GM12878 (cell line): ENCODE measurements at regions not wholly inside any gene's neighbourhood (a gene's known extent, or its start where the extent isn't known, plus 50 kb on each side); places are given as distances from the start of the nearest gene placed in this dataset.

Source experiments
- ATAC-seq: fragments of 200-7000 bp; cut with Tn5 transposase; 3 replicates; pipeline ENCODE4 v1.9.1; 2020; ENCODE audit warnings: mild to moderate bottlenecking, moderate library complexity
- BruUV-seq: library from RNA; stranded (reverse); fragments of 400-500 nt; replicated peaks from 2 replicates; lab custom pipeline; 2021; lab: Mats Ljungman, UMichigan
- CTCF ChIA-PET: fragments of 300-600 bp; sonication (Branson Sonifier 250); formaldehyde crosslinking; extraction: SDS; loops from one replicate; lab custom pipeline; 2021; ENCODE audit warnings: inconsistent platforms; lab: Yijun Ruan, JAX
- POLR2A ChIA-PET: fragments of 350-600 bp; formaldehyde crosslinking; extraction: SDS; loops from one replicate; lab custom pipeline; 2021; ENCODE audit warnings: inconsistent platforms; lab: Charles Lee
- RAD21 ChIA-PET: fragments of 300-600 bp; sonication (Branson Sonifier 250); formaldehyde crosslinking; loops from one replicate; lab custom pipeline; 2023; ENCODE audit warnings: antibody characterized with exemption; ENCODE audit not compliant: unreplicated experiment; lab: Charles Lee
- SMC1A ChIA-PET: fragments of 300-600 bp; sonication (Branson Sonifier 250); formaldehyde crosslinking; loops from one replicate; lab custom pipeline; 2023; ENCODE audit not compliant: unreplicated experiment, uncharacterized antibody; lab: Charles Lee
- DNase-seq: peaks from one replicate; pipeline ENCODE4 v3.0.0-alpha.2; 2011; ENCODE audit warnings: low read depth, low spot score
- FAIRE-seq: peaks from 3 replicates; lab custom pipeline; 2011; peaks lifted over from hg19 to GRCh38; lab: Jason Lieb, UNC
- H2AFZ ChIP-seq: 2 replicates; pipeline ENCODE4 v1.6.0; 2011; ENCODE audit warnings: low read depth, low read length, control low read depth; ENCODE audit not compliant: control insufficient read depth
- H3K27ac ChIP-seq: 2 replicates; pipeline ENCODE4 v1.5.1; 2011; ENCODE audit warnings: control low read depth; ENCODE audit not compliant: control insufficient read depth, insufficient read depth
- H3K27me3 ChIP-seq, 2 experiments: replicated peaks in 1 of 2; 2 replicates each; pipeline versions ENCODE4 v1.6.0 to v1.6.1; 2011; ENCODE audit warnings: low read length in 1 of 2; ENCODE audit not compliant: control insufficient read depth in 2 of 2, insufficient read depth in 2 of 2
- H3K36me3 ChIP-seq, 2 experiments: 2 replicates each; pipeline ENCODE4 v1.5.1; 2011; ENCODE audit warnings: low read length in 1 of 2; ENCODE audit not compliant: control insufficient read depth in 2 of 2, insufficient read depth in 2 of 2
- H3K4me1 ChIP-seq: 2 replicates; pipeline ENCODE4 v1.6.1; 2011; ENCODE audit warnings: mild to moderate bottlenecking, low read length, moderate library complexity, mixed read lengths; ENCODE audit not compliant: control insufficient read depth, insufficient read depth
- H3K4me2 ChIP-seq: 2 replicates; pipeline ENCODE4 v1.6.0; 2011; ENCODE audit warnings: control low read depth; ENCODE audit not compliant: control insufficient read depth, insufficient read depth
- H3K4me3 ChIP-seq: fragments of 200-600 bp; sonication (generic); 2 replicates; pipeline ENCODE4 v1.5.1; 2016
- H3K79me2 ChIP-seq: 2 replicates; pipeline ENCODE4 v1.6.0; 2011; ENCODE audit warnings: low read length; ENCODE audit not compliant: control insufficient read depth, insufficient read depth
- H3K9ac ChIP-seq: 2 replicates; pipeline ENCODE4 v1.8.0; 2011; ENCODE audit warnings: low read length, control low read depth, mixed read lengths; ENCODE audit not compliant: control insufficient read depth, insufficient read depth
- H3K9me3 ChIP-seq: replicated peaks from 3 replicates; pipeline ENCODE4 v1.5.1; 2011; ENCODE audit warnings: mild to moderate bottlenecking, low read length; ENCODE audit not compliant: control insufficient read depth, insufficient read depth
- H4K20me1 ChIP-seq: 2 replicates; pipeline ENCODE4 v1.6.0; 2011; ENCODE audit not compliant: control insufficient read depth, insufficient read depth
- ATF7 ChIP-seq: fragments of 450-650 bp; IDR thresholded peaks from 2 replicates; pipeline ENCODE4 v1.6.1; 2016; ENCODE audit warnings: low read depth, mild to moderate bottlenecking
- CREB1 ChIP-seq: IDR thresholded peaks from 2 replicates; pipeline ENCODE4 v1.6.1; 2012; ENCODE audit warnings: low read depth, mild to moderate bottlenecking, inconsistent platforms
- CREM ChIP-seq: IDR thresholded peaks from 2 replicates; pipeline ENCODE4 v1.6.1; 2014; ENCODE audit warnings: antibody characterized with exemption, low read depth
- EED ChIP-seq: sonication (generic); IDR thresholded peaks from 2 replicates; pipeline ENCODE4 v1.6.1; 2016; ENCODE audit warnings: antibody characterized with exemption, low read depth
- HDGF ChIP-seq: fragments of 450-650 bp; IDR thresholded peaks from 2 replicates; pipeline ENCODE4 v1.6.1; 2016; ENCODE audit warnings: antibody characterized with exemption
- KAT2A ChIP-seq: conservative IDR thresholded peaks from 2 replicates; pipeline ENCODE4 v1.6.1; 2011; ENCODE audit warnings: low read depth, low read length; ENCODE audit not compliant: control insufficient read depth
- KLF5 ChIP-seq: fragments of 450-650 bp; IDR thresholded peaks from 2 replicates; pipeline ENCODE4 v1.6.1; 2014; ENCODE audit warnings: mild to moderate bottlenecking; ENCODE audit not compliant: partially characterized antibody
- SMAD5 ChIP-seq: IDR thresholded peaks from 2 replicates; pipeline ENCODE4 v1.6.1; 2016; ENCODE audit warnings: antibody characterized with exemption, low read depth
- SMARCA5 ChIP-seq: fragments of 450-650 bp; IDR thresholded peaks from 2 replicates; pipeline ENCODE4 v1.6.1; 2017; ENCODE audit warnings: mild to moderate bottlenecking
- SP1 ChIP-seq: IDR thresholded peaks from one replicate; pipeline ENCODE4 v1.6.1; 2011; ENCODE audit warnings: low read depth, low read length
- USF1 ChIP-seq: IDR thresholded peaks from 2 replicates; pipeline ENCODE4 v1.6.1; 2011; ENCODE audit warnings: borderline replicate concordance, low read depth, mild to moderate bottlenecking, moderate library complexity, mixed read lengths, low read length; ENCODE audit not compliant: insufficient read depth; ENCODE audit errors: extremely low read length
- ZNF217 ChIP-seq: fragments of 450-650 bp; IDR thresholded peaks from 2 replicates; pipeline ENCODE4 v1.6.1; 2017; ENCODE audit warnings: antibody characterized with exemption, mild to moderate bottlenecking
- WGBS: methylation state at CpG from one replicate; pipeline ENCODE4 v1.1.6; 2016; ENCODE audit warnings: low lambda C conversion rate; ENCODE audit not compliant: insufficient replicate concordance, insufficient coverage; ENCODE audit errors: missing lambda C conversion rate; 5-methylcytosine and 5-hydroxymethylcytosine counted together
- in situ Hi-C: fragments of 300-500 bp; cut with MboI; formaldehyde crosslinking; loops from 9 replicates; pipeline ENCODE4 v1.14.3; 2018; ENCODE audit warnings: mixed read lengths
- intact Hi-C: fragments of 100-400 bp; cut with micrococcal nuclease; formaldehyde crosslinking; loops from one replicate; pipeline ENCODE4 v1.14.2; 2022; ENCODE audit not compliant: unreplicated experiment
- TF ChIP-seq, protein P1 (sequence below): fragments of 450-650 bp; IDR thresholded peaks from 2 replicates; pipeline ENCODE4 v1.6.1; 2017; ENCODE audit warnings: mild to moderate bottlenecking, low read depth, inconsistent platforms; ENCODE audit not compliant: poor library complexity, severe bottlenecking

GRCh38 chr1:96418969-96419368 is 302.6 kb upstream of the PTBP2 start:
- 65% methylated on average over 6 of the region's 6 CpGs for WGBS
- H2AFZ ChIP-seq: no peak overlapping the region
- BruUV-seq: no TSS peak

More at GRCh38 chr1:96418969-96419368, 302.6 kb upstream of the PTBP2 start:
- no peak overlapping the region for H3K4me3 ChIP-seq
- H3K4me2 ChIP-seq: no peak overlapping the region
- no peak overlapping the region for H3K27ac ChIP-seq
- no peak for ATAC-seq
- H3K36me3 ChIP-seq: no peaks in the 10 kb centered on the region
- ChIA-PET SMC1A (no interaction called here), RAD21 (no interaction called here), CTCF (no interaction called here), POLR2A (no interaction called here)
- no peaks in the 10 kb centered on the region for H4K20me1 ChIP-seq
- H3K27me3 ChIP-seq: no peaks in the 10 kb centered on the region
- no peaks in the 10 kb centered on the region for H3K4me1 ChIP-seq
- no peak for FAIRE-seq
- DNase-seq: no peak
- in situ Hi-C loops: no loop called here
- no peak overlapping the region for H3K9ac ChIP-seq
- no peaks in the 10 kb centered on the region for H3K79me2 ChIP-seq
- intact Hi-C loops: no loop called here
- TF ChIP-seq KLF5 (no peak), SMARCA5 (no peak), SP1 (no peak), HDGF (no peak), CREB1 (no peak), CREM (no peak), EED (no peak), ZNF217 (no peak), KAT2A (no peak), SMAD5 (no peak), ATF7 (no peak), USF1 (no peak)
- TF ChIP-seq, protein P1, sequence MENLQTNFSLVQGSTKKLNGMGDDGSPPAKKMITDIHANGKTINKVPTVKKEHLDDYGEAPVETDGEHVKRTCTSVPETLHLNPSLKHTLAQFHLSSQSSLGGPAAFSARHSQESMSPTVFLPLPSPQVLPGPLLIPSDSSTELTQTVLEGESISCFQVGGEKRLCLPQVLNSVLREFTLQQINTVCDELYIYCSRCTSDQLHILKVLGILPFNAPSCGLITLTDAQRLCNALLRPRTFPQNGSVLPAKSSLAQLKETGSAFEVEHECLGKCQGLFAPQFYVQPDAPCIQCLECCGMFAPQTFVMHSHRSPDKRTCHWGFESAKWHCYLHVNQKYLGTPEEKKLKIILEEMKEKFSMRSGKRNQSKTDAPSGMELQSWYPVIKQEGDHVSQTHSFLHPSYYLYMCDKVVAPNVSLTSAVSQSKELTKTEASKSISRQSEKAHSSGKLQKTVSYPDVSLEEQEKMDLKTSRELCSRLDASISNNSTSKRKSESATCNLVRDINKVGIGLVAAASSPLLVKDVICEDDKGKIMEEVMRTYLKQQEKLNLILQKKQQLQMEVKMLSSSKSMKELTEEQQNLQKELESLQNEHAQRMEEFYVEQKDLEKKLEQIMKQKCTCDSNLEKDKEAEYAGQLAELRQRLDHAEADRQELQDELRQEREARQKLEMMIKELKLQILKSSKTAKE: no peak
- H3K9me3 ChIP-seq: no peaks in the 10 kb centered on the region
